Panc1 (cell line): ENCODE measurements at regions not wholly inside any gene's neighbourhood (a gene's known extent, or its start where the extent isn't known, plus 50 kb on each side); places are given as distances from the start of the nearest gene placed in this dataset.

Experiments used
- ATAC-seq: fragments of 200-7000 bp; cut with Tn5 transposase; 2 replicates; pipeline ENCODE4 v1.9.1; 2020; ENCODE audit warnings: mild to moderate bottlenecking, moderate library complexity
- BruUV-seq: library from RNA; stranded (reverse); fragments of 400-500 nt; replicated peaks from 2 replicates; lab custom pipeline; 2021; lab: Mats Ljungman, UMichigan
- CTCF ChIA-PET: fragments of 300-600 bp; sonication (Branson Sonifier 250); formaldehyde crosslinking; loops from one replicate; lab custom pipeline; 2022; ENCODE audit warnings: antibody characterized with exemption; lab: Charles Lee
- POLR2A ChIA-PET: fragments of 300-600 bp; sonication (Branson Sonifier 250); formaldehyde crosslinking; loops from one replicate; lab custom pipeline; 2022; ENCODE audit warnings: antibody characterized with exemption; lab: Charles Lee
- DNase-seq: peaks from one replicate; pipeline ENCODE4 v3.0.0-alpha.2; 2010; ENCODE audit warnings: low read depth, low spot score
- H3K27ac ChIP-seq: 2 replicates; pipeline ENCODE4 v1.5.1; 2011; ENCODE audit warnings: mild to moderate bottlenecking, low read length, inconsistent platforms
- H3K27me3 ChIP-seq: fragments of 200-500 bp; sonication (Bioruptor generic); 2 replicates; pipeline ENCODE4 v1.6.0; 2014; ENCODE audit warnings: low read length, inconsistent platforms; ENCODE audit not compliant: control insufficient read depth, insufficient read depth
- H3K36me3 ChIP-seq: fragments of 200-500 bp; sonication (Bioruptor generic); 2 replicates; pipeline ENCODE4 v1.5.1; 2014; ENCODE audit warnings: inconsistent platforms, mild to moderate bottlenecking, low read length, moderate library complexity; ENCODE audit not compliant: control insufficient read depth, insufficient read depth
- H3K4me1 ChIP-seq: 2 replicates; pipeline ENCODE4 v1.5.1; 2011; ENCODE audit warnings: inconsistent platforms, mild to moderate bottlenecking, low read length, moderate library complexity; ENCODE audit not compliant: control insufficient read depth, insufficient read depth
- H3K4me3 ChIP-seq, 2 experiments: 2 replicates each; pipeline ENCODE4 v1.5.1; 2011 to 2012; ENCODE audit warnings: low read depth in 2 of 2, low read length in 2 of 2, mild to moderate bottlenecking in 2 of 2, inconsistent platforms in 1 of 2, moderate library complexity in 1 of 2
- H3K9me3 ChIP-seq: fragments of 200-500 bp; sonication (Bioruptor generic); 2 replicates; pipeline ENCODE4 v1.5.1; 2014; ENCODE audit warnings: low read depth, mild to moderate bottlenecking, inconsistent platforms, low read length, moderate library complexity; ENCODE audit not compliant: control insufficient read depth, insufficient read depth
- POLR2AphosphoS5 ChIP-seq: IDR thresholded peaks from 2 replicates; pipeline ENCODE4 v1.6.1; 2012; ENCODE audit warnings: mild to moderate bottlenecking, low read depth, low read length, moderate library complexity
- SIN3A ChIP-seq: IDR thresholded peaks from 2 replicates; pipeline ENCODE4 v1.6.1; 2012; ENCODE audit warnings: low read depth, mild to moderate bottlenecking, low read length, moderate library complexity, borderline replicate concordance; ENCODE audit not compliant: insufficient read depth
- TCF7L2 ChIP-seq: IDR thresholded peaks from 2 replicates; pipeline ENCODE4 v1.6.1; 2011; ENCODE audit warnings: mild to moderate bottlenecking, low read depth, low read length, inconsistent platforms
- in situ Hi-C: cut with HindIII; loops from 2 replicates; pipeline ENCODE4 v1.10.0; 2016; ENCODE audit warnings: low sequenced_read_pairs, low pct_unique_long_range_greater_than_20kb
- intact Hi-C: fragments of 100-400 bp; cut with micrococcal nuclease; formaldehyde crosslinking; loops from one replicate; pipeline ENCODE4 v1.10.0; 2022; ENCODE audit not compliant: unreplicated experiment
- TF ChIP-seq, protein P1 (sequence below), 2 experiments: IDR thresholded peaks; 2 replicates each; pipeline ENCODE4 v1.6.1; 2011 to 2012; ENCODE audit warnings: low read depth in 2 of 2, control low read depth in 1 of 2, low read length in 1 of 2, mild to moderate bottlenecking in 1 of 2, moderate library complexity in 1 of 2; ENCODE audit not compliant: insufficient read depth in 1 of 2
- TF ChIP-seq, protein P2 (sequence below): fragments of 450-650 bp; IDR thresholded peaks from 2 replicates; pipeline ENCODE4 v1.5.1; 2017; ENCODE audit warnings: mild to moderate bottlenecking

DNA sequence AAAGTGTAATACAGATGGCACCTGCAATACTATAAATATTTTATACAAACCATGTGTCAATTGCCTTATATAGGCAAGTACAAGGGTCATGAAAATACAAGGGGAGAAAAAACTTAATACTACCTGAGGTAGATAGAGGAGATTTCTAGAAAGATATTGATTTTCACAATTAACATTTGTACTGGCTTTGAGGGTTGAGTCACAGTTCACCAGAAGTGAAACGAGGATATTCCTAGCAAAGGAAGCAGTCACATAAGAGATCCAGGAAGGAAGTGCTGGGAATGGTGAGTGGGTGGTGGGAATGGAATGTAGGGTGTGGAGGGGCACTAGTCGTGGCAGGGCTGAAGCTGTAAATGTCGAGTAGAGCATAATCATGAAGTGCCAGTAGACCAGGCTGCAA, 108.7 kb downstream of the P2RY1 start:
- BruUV-seq, result no TSS peak
- no peaks in the 10 kb centered on the region for H3K4me1 ChIP-seq
- TF ChIP-seq TCF7L2, result no peak
- no peak for TF ChIP-seq POLR2AphosphoS5
- TF ChIP-seq SIN3A, result no peak
- TF ChIP-seq, protein P1, sequence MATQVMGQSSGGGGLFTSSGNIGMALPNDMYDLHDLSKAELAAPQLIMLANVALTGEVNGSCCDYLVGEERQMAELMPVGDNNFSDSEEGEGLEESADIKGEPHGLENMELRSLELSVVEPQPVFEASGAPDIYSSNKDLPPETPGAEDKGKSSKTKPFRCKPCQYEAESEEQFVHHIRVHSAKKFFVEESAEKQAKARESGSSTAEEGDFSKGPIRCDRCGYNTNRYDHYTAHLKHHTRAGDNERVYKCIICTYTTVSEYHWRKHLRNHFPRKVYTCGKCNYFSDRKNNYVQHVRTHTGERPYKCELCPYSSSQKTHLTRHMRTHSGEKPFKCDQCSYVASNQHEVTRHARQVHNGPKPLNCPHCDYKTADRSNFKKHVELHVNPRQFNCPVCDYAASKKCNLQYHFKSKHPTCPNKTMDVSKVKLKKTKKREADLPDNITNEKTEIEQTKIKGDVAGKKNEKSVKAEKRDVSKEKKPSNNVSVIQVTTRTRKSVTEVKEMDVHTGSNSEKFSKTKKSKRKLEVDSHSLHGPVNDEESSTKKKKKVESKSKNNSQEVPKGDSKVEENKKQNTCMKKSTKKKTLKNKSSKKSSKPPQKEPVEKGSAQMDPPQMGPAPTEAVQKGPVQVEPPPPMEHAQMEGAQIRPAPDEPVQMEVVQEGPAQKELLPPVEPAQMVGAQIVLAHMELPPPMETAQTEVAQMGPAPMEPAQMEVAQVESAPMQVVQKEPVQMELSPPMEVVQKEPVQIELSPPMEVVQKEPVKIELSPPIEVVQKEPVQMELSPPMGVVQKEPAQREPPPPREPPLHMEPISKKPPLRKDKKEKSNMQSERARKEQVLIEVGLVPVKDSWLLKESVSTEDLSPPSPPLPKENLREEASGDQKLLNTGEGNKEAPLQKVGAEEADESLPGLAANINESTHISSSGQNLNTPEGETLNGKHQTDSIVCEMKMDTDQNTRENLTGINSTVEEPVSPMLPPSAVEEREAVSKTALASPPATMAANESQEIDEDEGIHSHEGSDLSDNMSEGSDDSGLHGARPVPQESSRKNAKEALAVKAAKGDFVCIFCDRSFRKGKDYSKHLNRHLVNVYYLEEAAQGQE (IDR thresholded peaks at IDR 0.05; ENCODE audit: insufficient read depth in 1 of 2, low read depth in 2 of 2, low read length in 1 of 2), result no peak
- TF ChIP-seq, protein P2, sequence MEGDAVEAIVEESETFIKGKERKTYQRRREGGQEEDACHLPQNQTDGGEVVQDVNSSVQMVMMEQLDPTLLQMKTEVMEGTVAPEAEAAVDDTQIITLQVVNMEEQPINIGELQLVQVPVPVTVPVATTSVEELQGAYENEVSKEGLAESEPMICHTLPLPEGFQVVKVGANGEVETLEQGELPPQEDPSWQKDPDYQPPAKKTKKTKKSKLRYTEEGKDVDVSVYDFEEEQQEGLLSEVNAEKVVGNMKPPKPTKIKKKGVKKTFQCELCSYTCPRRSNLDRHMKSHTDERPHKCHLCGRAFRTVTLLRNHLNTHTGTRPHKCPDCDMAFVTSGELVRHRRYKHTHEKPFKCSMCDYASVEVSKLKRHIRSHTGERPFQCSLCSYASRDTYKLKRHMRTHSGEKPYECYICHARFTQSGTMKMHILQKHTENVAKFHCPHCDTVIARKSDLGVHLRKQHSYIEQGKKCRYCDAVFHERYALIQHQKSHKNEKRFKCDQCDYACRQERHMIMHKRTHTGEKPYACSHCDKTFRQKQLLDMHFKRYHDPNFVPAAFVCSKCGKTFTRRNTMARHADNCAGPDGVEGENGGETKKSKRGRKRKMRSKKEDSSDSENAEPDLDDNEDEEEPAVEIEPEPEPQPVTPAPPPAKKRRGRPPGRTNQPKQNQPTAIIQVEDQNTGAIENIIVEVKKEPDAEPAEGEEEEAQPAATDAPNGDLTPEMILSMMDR, result no peak
- ATAC-seq (no peak), DNase-seq (no peak)
- in situ Hi-C loops, result no loop called here
- H3K9me3 ChIP-seq, result no peaks in the 10 kb centered on the region
- no peaks in the 10 kb centered on the region for H3K36me3 ChIP-seq
- ChIA-PET POLR2A (no interaction called here), CTCF (no interaction called here)
- intact Hi-C loops, result no loop called here
- H3K27ac ChIP-seq, result no peak overlapping the region
- no peaks in the 10 kb centered on the region for H3K27me3 ChIP-seq
- no peak overlapping the region for H3K4me3 ChIP-seq

DNA sequence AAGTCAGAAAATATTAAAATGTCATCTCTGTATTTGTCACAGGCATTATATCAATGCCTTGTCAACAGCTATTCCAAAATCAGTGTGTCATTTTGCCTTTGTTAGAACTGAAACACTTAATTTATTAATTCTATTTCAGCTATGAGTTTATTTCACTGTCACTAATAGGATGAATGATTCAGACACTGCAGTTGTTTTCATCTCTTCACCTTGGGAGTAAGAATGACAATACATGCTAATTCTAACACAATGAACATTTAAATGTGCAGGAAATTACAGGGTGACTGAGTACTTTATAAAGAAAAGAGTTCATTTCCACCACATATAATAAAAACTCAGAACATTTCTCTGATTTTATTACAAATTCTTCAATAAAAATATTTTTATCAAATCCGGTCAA, 109.7 kb downstream of the P2RY1 start:
- H3K4me1 ChIP-seq, result no peaks in the 10 kb centered on the region
- ATAC-seq, result no peak
- no peaks in the 10 kb centered on the region for H3K27me3 ChIP-seq
- H3K4me3 ChIP-seq, result no peak overlapping the region
- no peak for DNase-seq
- no TSS peak for BruUV-seq
- H3K27ac ChIP-seq, result no peak overlapping the region
- TF ChIP-seq TCF7L2, result no peak
- no peak for TF ChIP-seq POLR2AphosphoS5
- TF ChIP-seq, protein P2, result no peak
- no peak for TF ChIP-seq SIN3A
- TF ChIP-seq, protein P1 (IDR thresholded peaks at IDR 0.05; ENCODE audit: insufficient read depth in 1 of 2, low read depth in 2 of 2, low read length in 1 of 2), result no peak
- CTCF ChIA-PET, result no interaction called here
- H3K36me3 ChIP-seq, result no peaks in the 10 kb centered on the region
- POLR2A ChIA-PET, result no interaction called here
- H3K9me3 ChIP-seq, result no peaks in the 10 kb centered on the region
- in situ Hi-C loops (no loop called here), intact Hi-C loops (no loop called here)
